ENCODE measurements at regions not wholly inside any gene's neighbourhood (a gene's known extent, or its start where the extent isn't known, plus 50 kb on each side); places are given as distances from the start of the nearest gene placed in this dataset.

DNA sequence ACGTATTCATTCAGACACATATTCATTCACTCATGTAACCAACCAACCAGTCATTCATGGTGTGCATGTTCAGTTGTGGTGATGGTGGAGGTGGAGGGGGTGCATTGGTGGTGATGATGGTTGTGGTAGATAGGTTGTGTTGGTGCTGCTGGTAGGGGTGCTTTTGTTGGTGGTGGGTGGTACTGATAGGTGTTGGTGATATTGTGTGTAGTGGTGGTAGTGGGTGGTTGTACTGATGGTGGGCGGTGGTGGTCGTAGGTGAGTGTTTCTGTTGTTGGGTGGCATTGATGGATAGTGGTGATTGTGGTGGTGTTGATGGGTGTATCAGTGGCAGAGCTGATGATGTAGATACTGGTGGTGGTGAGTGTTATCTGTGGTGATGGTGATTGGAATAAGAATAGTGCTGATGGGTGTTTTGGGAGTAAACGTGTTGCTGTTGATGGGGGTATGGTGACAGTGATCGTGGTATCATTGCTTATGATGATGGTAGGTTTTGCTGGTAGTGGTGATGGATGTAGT, 59.8 kb upstream of the SHB start:
- TF ChIP-seq, protein P1, sequence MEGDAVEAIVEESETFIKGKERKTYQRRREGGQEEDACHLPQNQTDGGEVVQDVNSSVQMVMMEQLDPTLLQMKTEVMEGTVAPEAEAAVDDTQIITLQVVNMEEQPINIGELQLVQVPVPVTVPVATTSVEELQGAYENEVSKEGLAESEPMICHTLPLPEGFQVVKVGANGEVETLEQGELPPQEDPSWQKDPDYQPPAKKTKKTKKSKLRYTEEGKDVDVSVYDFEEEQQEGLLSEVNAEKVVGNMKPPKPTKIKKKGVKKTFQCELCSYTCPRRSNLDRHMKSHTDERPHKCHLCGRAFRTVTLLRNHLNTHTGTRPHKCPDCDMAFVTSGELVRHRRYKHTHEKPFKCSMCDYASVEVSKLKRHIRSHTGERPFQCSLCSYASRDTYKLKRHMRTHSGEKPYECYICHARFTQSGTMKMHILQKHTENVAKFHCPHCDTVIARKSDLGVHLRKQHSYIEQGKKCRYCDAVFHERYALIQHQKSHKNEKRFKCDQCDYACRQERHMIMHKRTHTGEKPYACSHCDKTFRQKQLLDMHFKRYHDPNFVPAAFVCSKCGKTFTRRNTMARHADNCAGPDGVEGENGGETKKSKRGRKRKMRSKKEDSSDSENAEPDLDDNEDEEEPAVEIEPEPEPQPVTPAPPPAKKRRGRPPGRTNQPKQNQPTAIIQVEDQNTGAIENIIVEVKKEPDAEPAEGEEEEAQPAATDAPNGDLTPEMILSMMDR (IDR thresholded peaks at IDR 0.05; ENCODE audit: low read depth, low read length) = no peak
- TF ChIP-seq EZH2phosphoT487 (IDR thresholded peaks at IDR 0.05; ENCODE audit: low read depth) = no peak

All from OCI-LY3 (cell line).